ENCODE measurements at regions not wholly inside any gene's neighbourhood (a gene's known extent, or its start where the extent isn't known, plus 50 kb on each side); places are given as distances from the start of the nearest gene placed in this dataset.

DNA sequence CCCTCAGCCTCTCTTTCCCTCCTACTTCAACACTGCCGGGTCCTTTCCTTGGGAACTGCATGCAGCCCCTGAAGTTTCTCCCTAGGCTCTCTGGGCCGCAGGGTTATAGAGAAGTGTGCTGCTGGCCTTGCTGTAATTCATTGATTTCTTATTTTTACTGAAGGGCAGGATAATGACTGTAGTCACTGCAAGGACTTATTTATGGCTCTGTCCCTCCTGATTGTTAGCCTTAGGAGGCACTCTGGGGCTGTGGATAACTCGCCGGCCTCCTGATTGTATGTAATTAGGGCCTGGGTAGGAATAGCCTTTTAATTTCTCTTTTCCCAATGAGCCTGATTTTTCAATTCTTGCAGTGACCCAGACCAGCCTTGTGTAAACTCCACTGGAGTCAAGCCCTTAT, 138.3 kb upstream of the CDH13 start:
- no peak for DNase-seq

DNA sequence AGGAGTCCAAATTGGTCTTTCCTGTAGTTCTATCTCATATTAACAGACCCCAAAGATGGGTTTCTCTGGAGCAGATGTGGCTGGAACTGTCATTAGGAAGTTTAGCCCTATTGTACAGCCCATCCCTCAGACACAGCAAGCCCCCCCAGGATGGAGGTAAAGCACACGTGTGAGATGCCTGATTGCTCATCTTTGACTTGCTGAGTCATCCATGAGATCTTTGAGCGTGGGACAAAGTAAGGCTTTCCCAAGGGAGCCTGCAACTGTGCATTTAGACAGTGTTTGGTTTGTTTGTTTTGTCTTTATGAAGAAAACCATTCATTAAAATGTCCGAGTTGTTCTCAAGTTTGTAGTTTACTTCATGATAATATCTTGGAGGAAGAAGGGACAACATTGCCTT, 145.3 kb upstream of the CDH13 start:
- DNase-seq, result no peak

DNA sequence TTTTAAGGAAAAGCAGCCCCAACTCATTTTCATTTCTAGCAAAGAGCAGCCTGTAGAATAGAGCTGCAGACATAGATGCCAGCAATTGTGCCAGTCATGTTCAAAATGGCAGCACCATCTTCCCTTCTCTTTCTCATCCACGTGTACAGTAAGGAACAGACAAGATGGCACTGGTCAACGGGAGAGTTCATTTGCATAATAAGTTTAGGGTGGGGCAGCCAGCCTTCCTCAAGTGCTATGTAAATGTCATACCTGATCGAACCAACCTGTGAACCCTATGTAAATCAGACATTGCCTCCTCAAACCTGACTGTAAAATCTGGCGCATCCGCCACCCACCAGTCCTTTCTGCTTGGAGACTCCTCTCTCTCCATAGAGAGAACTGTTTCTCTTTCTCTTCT, 150.0 kb upstream of the CDH13 start:
- no peak for DNase-seq

DNA sequence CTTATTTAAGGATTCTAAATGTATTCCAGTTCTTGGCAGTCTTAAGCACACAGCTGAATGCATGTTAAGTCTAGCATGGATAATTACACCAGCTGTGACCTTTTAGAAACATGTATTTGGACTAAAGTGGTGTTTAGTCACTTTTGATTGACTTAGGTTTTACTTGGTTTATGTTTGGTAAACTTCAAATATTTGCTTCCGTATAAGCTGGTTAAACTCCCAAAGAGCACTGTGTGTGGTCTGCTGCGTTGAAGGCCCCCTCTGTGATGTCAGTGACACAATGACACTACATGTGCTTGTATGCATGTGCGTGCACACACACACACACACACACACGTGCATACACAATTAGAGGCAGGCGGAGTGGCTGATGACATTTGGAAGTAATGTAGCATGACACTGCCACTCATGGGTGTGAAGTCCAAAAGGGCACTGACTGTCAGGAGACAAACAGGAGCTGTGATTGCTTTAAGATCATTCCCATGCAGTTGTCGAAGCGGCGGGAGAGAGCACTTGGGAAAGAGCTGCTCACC, 156.1 kb upstream of the CDH13 start:
- no peak for DNase-seq

DNA sequence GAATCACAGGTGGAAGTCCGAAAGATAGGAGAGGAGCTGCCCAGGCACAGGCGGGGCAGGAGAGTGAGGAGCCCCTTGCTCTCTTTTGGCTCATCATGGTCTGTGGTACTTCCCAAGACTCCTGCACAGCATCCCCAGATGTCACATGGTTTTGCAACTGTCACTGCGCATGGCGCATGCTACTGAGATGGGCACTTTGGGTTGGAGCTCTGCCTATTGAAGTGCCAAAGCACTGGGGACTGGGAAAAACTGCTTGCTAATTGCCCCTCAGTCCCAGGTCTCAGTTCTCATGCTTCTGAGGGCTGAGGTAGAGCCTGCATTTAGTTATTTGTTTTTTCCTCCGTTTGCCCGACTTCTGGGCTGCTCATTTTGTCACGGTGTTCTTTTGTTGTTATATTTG, 156.8 kb upstream of the CDH13 start:
- DNase-seq, result no peak

DNA sequence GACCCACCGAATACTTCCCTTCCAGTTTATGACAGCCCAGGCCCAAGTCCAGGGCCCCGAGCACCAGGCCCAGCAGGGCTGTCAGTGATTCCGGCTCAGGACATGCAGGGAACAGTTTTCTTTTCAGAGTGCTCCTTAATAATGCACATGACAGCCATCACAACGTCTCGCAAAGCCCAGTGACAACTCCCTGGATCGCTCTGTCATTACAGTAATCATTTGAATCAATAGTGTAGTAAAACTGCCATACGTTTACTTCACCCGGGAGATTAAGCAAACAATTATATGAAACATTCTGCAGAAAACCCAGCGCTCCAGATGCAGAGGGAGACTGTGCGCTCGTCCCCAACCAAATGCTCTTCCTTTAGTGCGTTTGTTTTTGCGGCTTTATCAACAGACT, 162.6 kb upstream of the CDH13 start:
- DNase-seq, result no peak

DNA sequence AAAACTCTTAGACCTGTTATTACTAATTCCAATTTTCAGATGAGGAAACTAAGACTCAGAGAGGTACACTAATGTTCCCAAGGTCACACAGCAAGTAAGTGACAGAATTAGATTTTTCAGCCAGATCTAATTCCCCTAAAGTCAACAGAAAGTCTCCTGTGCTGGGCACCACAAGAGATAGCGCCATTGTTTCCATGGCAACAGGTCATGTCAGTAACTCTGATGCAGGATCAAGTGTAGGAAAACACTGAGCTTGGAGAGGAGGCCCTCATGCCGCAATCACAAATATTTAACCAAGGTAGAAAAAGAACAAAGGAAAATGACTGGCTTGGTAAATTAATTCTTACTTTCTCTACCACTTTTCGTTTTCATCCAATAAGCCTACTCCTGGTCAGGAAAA, 166.0 kb upstream of the CDH13 start:
- no peak for DNase-seq

DNA sequence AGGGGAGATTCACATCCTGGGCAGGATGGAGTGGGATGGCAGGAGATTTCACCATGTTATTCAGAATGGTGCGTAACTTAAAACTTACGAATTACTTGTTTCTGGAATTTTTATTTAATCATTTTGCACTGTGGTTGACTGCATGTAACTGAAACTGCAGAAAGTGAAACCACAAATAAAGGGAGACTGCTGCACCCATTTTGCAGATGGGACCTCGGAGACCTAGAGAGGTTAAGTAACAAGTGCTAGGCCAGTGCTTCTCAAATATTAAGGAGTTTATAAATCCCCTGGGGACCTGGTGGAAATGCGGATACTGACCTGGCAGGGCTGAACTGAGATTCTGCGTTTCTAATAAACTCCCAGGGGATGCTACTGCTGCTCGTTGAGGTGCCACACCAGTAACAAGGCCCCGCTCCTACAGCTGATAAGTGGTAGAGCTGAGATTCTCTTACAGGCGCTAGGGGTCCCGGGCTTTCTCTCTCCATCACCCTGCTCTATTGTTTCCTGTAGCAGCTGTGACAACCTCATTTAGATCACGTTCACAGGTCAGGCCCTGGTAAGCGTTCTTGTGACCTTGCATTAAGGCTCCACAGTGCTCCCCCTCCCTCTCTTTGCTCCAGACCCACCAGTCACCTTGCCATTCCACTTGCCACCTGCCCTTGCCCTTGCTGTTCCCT, 167.1 kb upstream of the CDH13 start:
- no peak for DNase-seq

DNA sequence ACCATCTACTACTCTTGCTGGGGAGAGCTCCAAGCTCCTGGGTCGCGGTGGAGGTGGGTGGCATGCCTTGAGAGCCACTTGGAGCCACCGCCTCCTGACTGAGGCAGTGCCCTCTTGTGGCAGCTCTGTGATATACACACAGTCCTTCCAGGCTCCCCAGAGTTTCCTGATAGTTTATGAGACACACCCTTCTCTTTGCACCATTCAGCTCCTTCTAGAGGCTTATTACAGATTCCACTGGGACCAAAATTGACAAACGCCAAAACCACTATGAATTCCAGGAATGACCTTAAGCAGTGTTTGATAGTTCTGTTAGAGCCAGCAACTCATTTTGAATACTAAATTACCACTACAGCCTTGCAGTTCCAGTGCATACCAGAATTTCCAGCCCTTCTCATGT, 170.1 kb upstream of the CDH13 start:
- DNase-seq, result peak; percentile 43

DNA sequence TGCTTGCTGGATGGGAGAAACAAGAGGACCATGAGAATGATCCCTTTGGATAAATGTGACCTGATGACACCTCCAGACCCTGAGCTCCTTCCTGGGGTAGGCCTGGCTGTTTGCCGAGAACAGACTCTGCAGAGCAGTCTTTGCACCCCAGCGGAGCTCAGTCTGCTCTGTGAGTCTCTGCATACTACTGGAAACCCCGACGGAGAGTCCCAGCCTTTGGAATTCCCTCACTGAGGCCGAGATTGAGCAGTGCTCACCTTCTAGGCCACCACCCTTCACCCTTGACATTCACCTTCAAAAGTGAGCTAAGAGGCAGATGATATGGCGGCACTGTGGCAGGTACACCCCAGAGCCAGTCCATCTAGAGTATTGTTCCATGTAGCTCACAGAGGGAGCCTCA, 172.2 kb upstream of the CDH13 start:
- DNase-seq, result no peak

DNA sequence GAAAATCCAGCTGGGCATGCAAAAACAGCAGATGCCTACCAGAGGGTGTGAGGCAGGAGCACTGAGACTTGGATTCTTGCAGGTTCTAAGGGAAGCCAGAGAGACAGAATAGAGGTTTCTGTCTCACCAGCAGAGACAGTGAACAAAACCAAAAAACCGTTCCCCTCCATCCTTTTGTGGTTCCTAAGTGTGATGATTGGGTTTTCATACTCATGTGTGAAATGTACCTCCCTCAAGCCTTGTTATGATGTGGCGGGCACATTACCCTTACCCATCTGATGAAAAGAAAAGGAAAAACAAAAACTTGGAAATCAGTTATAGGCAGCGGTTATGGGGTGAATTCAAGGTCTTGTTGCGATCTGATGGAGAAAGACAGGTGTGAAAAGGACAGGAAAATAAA, 172.6 kb upstream of the CDH13 start:
- no peak for DNase-seq

DNA sequence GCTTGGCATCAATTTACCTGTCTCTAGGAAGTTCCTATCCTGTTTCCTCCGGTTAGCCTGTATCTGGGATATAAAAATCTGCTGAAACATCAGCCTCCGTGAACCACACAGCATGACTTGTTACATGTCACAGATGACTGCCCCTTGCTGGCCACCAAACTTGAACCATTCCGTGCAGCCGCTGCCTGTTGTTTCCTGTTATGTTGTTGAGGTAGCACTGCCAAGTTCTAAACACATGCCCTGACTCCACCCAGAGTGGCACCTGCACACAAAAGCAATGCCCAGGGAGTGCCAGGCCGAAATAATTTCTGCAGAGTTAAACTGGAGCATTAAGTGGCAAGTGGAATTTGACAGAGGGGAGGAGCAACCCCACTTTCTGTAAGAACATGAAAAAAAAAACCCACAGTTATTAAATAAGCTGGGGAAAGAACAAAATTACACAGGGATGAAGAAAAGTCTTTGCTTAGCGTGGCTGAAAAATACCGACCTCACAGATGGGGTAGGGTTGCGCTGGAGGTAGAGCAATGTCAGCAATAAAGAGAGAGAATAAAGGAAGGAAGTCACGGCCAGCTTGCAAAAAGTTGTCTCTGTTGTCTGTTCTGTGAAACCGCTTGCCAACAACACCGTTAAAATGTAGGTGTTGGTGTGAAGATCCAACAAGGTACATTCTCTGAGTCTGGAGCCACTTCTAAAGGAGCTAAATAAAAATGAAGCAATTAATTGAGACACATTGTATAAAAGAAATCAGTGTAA, 174.6 kb upstream of the CDH13 start:
- DNase-seq, result no peak

DNA sequence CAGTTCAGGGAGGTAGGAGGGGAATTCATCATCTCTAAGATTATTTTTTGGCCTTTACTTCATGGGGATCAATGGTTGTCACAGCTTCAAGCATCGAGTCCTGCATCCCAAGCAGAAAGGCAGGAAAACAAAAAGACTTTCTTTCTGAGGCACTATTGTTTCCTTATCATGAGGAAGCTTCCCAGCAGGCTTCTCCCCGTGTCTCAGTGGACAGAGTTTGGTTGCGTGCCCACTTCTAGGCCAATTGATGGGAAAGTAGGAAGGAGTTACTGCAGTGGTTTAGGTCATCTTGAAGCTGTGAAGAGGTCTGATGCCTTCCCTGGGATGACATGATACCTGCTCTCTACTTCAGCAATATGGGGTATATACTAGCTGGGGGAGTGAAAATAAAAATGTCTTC, 175.3 kb upstream of the CDH13 start:
- no peak for DNase-seq

DNA sequence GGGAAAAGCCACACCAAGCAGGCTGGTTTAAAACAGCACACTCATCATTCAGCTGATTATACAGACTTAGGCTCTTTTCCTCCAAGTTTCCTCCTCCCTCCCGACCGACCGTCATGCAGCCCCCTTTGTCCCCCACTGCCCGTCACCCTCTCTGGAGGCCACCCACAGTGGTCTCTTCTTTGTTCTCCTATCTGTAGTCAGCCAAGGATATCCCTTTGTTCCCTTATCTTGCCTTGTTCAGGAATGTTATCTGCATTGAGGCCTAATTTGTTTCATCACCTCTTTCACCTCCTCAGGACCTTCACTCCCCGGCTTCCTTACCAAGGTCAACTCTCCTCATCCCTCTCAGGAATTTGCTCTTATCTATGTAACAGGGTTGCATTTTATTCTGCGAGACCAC, 186.4 kb upstream of the CDH13 start:
- no peak for DNase-seq

DNA sequence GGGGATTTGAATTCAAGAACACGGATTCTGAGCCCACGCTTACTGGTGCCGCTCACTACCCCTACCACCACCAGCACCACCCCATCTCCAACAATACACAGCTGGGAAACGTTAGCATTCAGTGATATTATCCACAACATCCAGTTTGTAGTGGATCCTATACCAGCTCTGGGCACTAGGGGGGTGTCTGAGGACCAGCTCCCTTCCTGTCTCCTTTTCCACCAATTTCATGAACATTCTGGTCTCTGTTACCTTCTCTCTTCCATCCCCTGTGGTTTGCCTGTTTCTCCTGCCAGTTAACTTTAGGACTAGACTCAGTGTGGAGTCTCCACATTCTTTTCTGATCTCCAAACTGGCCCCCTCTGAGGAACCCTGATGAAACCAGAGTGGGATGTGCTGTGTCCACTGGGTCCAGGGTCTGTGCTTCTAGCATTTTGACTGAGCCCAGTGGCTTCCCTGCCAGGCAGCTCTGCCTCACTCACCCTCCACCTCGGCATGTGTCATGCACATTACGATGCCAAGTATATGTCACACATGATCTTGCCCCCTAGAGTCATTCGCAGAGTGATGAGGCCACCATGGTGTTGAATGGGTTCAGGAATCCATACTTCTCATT, 187.0 kb upstream of the CDH13 start:
- no peak for DNase-seq

DNA sequence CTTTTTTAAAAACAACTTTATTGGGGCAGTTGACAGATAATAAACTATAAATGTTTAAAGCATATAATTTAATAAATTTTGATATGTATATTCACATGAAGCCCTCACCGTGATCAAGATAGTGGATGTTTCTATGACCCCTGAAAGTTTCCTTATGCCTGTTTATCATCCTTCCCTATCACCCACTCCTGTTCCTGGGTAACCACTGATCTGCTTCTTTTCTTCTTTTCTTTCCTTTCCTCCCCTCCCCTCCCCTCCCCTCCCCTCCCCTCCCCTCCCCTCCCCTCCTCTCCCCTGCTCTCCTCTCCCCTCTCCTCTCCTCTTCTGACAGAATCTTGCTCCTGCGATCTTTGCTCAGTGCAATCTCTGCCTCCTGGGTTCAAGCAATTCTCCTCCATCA, 193.7 kb upstream of the CDH13 start:
- no peak for DNase-seq

DNA sequence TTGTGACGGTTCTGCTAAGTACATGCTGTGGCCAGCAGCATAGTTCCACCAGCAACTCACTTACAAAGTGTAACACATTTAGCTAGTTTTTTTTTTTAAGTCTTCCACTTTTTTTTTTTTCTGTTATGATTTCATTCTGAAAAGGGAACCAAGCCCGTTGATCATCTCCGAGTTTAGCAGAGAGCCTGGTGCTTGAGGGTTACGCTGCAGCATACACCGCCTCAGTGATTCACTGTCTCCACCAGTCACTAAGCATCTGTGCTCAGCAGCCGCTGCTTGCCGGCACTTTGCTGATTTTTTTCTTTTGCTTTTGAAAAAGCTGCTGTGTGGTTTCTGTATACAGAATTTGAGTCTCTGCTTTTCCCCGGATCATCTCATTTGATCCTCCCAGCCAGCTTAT, 194.5 kb upstream of the CDH13 start:
- no peak for DNase-seq

DNA sequence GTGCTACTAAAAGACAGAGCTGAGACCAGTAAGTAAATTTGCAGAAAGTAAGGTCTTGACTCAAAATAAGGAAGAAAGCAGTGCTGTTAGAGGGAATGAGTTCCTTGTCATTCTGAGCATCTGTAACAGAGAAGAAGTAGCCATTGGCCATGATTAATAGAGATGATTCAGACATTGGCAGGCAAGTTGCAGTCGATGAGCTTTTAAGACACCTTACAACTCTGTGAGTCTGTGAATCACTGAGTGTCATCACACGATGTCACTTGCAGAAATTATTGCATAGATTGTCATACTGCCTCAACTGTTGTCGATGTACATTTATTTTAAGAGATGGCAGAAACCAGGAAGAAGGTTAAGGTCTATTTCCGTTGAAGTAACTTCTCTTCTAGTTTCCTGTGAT, 201.1 kb upstream of the CDH13 start:
- DNase-seq, result no peak

DNA sequence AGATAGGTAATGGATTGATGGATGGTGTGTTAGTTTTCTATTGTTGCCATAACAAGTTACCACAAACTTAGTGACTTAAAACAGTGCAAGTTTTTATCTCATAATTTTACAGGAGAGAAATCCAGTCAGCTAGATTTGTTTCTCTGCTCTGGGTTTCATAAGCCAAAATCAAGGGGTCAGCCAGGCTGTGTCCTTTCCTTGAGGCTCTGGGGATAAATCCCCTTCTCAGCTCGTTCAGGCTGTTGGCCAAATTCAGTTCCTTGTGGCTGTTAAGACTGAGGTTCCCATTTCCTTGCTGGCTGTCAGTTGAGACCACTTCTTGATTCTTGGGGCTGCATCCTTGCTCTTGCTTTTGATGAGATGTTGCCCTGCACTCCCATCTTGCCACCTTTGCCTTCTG, 204.9 kb upstream of the CDH13 start:
- DNase-seq, result no peak

DNA sequence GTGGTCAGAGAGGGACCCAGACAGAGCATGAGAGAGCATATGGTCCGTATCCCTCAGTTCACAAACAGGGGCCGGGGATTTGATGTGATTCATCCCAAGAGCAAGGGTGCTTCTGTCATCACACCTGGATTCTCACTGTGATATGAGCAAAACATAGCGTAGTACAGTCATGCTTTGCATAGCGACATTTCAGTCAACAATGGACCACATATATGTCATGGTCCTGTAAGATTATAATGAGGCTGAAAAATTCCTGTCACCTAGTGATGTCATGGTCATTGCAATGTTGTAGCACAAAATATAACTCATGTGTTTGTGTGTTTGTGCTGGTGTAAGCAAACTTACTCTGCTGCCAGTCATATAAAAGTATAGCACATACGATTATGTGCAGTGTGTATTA, 207.4 kb upstream of the CDH13 start:
- no peak for DNase-seq

DNA sequence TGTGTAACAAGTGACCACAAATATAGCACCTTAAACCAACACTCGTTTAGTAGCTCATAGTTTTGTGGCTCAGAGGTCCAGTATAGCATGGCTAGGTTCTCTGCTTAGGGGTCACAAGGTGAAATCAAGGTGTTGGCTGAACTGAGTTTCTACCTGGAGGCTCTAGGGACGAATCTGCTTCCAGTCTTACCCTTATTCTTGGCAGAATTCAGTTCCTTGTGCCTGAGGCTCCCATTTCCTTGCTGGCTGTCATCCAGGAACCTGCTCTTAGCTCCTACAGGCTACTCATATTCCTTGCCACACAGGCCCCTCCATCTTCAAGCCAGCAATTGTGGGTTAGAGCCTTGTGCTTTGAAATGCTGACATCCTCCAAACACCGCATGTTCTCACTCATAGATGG, 212.3 kb upstream of the CDH13 start:
- no peak for DNase-seq

DNA sequence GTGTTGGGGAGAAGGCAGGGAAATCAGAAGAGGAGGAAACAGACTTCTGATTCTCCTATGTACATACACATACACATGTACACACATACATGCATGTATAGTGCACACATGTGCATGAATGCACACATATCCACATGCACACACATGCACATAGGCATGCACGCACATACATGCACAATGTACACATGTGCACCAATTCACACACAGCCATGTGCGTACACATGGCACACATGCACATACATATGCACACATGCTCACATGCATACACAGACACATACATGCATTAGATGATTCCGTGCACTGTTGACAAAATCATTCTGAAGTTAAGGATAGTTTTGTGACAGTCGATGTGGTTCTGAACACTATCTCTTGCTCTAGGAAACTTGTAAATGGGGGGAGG, 214.0 kb upstream of the CDH13 start:
- DNase-seq, result no peak

DNA sequence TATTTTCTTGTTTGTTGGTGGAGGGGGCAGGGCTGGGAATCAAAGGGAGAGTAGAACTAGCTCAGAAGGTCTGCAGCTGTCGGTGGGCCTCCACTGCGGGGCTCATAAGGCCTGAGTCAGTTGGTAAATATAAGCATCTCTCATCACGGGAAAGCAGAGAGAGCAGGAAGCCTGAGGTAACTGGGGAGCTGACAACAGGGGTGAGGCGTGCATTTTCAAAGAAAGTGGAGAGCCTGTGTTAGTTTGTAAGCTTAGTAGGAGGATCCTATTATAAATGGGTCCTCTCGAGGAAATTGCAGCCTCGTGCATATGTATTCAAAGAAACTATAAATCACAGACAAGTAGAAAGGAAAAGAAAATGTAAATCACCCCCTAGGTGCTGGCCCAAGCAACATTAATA, 221.0 kb upstream of the CDH13 start:
- no peak for DNase-seq

DNA sequence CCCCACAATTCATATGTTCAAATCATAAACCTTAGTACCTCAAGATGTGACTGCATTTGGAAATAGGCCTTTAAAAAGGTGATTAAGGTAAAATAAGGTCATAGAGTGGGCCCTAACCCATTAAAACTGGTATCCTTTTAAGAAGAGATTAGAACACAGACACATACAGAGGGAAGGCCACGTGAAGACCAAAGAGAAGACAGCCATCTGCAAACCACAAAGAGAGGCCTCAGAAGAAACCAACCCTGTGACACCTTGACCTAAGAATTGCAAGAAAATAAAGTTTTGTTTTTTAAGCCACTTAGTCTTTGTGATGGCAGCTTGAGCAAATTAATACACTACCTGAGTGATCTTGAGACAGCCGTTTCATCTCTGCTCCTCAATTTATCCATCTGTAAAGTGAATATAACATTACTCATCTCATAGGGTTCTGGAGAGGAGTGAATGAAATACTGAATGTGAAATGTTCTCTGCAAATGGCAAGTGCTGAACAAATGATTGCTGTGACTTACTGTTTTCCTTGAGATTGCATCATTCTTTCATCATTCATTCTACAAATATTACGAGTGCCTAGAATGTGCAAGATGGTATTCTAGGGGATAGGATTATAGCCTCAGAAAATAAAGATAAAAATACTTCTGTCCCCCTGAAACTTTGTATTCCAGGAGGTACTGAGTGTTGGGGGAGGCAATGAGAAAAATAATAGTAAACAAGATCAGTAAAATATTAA, 222.0 kb upstream of the CDH13 start:
- no peak for DNase-seq
